Upper lobe of left lung (tissue), 6 donors: ENCODE measurements at regions not wholly inside any gene's neighbourhood (a gene's known extent, or its start where the extent isn't known, plus 50 kb on each side); places are given as distances from the start of the nearest gene placed in this dataset.

Source experiments
- ATAC-seq, 2 donors: fragments of 200-7000 bp; cut with Tn5 transposase; one replicate each; pipeline ENCODE4 v1.9.1; 2022; ENCODE audit warnings: mild to moderate bottlenecking in 2 of 2, moderate library complexity in 2 of 2; ENCODE audit not compliant: low FRiP score in 2 of 2
- DNase-seq, 2 donors: peaks; one replicate each; pipeline ENCODE4 v3.0.0-alpha.2; 2019 to 2020
- H3K27ac ChIP-seq, 4 donors: fragments of 200-600 bp; sonication (generic); one replicate each; pipeline ENCODE4 v1.5.1; 2016 to 2019
- H3K27me3 ChIP-seq, 4 donors: fragments of 200-600 bp; sonication (generic); one replicate each; pipeline ENCODE4 v1.5.1; 2017 to 2019
- H3K36me3 ChIP-seq, 4 donors: fragments of 200-600 bp; sonication (generic); one replicate each; pipeline ENCODE4 v1.5.1; 2016 to 2019
- H3K4me1 ChIP-seq, 4 donors: fragments of 200-600 bp; sonication (generic); one replicate each; pipeline ENCODE4 v1.5.1; 2018 to 2019
- H3K4me3 ChIP-seq, 4 donors: fragments of 200-600 bp; sonication (generic); one replicate each; pipeline ENCODE4 v1.5.1; 2017 to 2019; ENCODE audit warnings: mild to moderate bottlenecking in 2 of 4, moderate library complexity in 1 of 4
- H3K9me3 ChIP-seq, 4 donors: fragments of 200-600 bp; sonication (generic); one replicate each; pipeline ENCODE4 v1.5.1; 2018 to 2019
- EP300 ChIP-seq, 4 donors: sonication (generic); formaldehyde crosslinking; IDR thresholded peaks; one replicate each; pipeline ENCODE4 v1.5.1; 2017; ENCODE audit warnings: antibody characterized with exemption in 4 of 4, control low read depth in 2 of 4
- POLR2A ChIP-seq, 4 donors: fragments of 450-650 bp; IDR thresholded peaks; one replicate each; pipeline ENCODE4 v1.5.1; 2016 to 2017; ENCODE audit warnings: antibody characterized with exemption in 4 of 4, mild to moderate bottlenecking in 2 of 4
- POLR2AphosphoS5 ChIP-seq, 2 donors: sonication (generic); formaldehyde crosslinking; IDR thresholded peaks; one replicate each; pipeline ENCODE4 v1.5.1; 2017; ENCODE audit warnings: antibody characterized with exemption in 2 of 2
- WGBS, 2 donors: methylation state at CpG; one replicate each; pipeline ENCODE4 v1.1.5; 2017 to 2018; 5-methylcytosine and 5-hydroxymethylcytosine counted together
- TF ChIP-seq, protein P1 (sequence below), 6 experiments: fragments of 450-650 bp in 4 of 6; fragments of 200-600 bp in 2 of 6; sonication (generic) in 2 of 6; IDR thresholded peaks; one replicate each; pipeline ENCODE4 v1.5.1; 2016 to 2019; ENCODE audit warnings: antibody characterized with exemption in 6 of 6
- donor health status: DM: no; HTN: no; CAD: no; lungs with moderate emphysema.
- donor health status: DM: no; HTN: yes; CAD: no; lungs with severe emphysema.

DNA sequence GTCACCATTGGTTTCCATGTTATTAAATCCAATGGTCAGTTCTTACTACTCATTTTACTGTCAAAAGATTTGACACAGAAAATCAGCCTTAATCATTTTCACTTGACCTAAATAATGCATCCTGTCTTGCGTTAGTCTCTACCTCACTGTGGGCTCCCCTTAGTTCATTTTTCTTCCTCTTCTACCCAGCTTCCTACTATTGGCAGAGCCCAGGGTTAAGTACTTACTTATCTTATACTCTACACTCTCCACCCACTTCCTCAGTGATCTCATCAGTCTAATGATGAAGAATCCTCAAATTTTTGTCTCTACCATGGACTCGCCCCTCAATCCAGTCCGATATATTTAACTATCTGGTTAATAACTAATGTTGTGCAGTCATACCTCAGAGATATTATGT, 735.9 kb downstream of the KCNT2 start:
- TF ChIP-seq POLR2A (IDR thresholded peaks at IDR 0.05) (no peak), POLR2AphosphoS5 (IDR thresholded peaks at IDR 0.05) (no peak)
- TF ChIP-seq, protein P1, sequence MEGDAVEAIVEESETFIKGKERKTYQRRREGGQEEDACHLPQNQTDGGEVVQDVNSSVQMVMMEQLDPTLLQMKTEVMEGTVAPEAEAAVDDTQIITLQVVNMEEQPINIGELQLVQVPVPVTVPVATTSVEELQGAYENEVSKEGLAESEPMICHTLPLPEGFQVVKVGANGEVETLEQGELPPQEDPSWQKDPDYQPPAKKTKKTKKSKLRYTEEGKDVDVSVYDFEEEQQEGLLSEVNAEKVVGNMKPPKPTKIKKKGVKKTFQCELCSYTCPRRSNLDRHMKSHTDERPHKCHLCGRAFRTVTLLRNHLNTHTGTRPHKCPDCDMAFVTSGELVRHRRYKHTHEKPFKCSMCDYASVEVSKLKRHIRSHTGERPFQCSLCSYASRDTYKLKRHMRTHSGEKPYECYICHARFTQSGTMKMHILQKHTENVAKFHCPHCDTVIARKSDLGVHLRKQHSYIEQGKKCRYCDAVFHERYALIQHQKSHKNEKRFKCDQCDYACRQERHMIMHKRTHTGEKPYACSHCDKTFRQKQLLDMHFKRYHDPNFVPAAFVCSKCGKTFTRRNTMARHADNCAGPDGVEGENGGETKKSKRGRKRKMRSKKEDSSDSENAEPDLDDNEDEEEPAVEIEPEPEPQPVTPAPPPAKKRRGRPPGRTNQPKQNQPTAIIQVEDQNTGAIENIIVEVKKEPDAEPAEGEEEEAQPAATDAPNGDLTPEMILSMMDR (IDR thresholded peaks at IDR 0.05), result no peak
- DNase-seq (no peak), ATAC-seq (no peak)
- 73 to 76% methylated on average over 3 of the region's 3 CpGs for WGBS, 2 donors
- no peaks in the 10 kb centered on the region for H3K9me3 ChIP-seq
- no peak overlapping the region for H3K4me3 ChIP-seq
- no peaks in the 10 kb centered on the region for H3K27me3 ChIP-seq
- no peaks in the 10 kb centered on the region for H3K4me1 ChIP-seq
- no peak overlapping the region for H3K27ac ChIP-seq
- H3K36me3 ChIP-seq, result no peaks in the 10 kb centered on the region

DNA sequence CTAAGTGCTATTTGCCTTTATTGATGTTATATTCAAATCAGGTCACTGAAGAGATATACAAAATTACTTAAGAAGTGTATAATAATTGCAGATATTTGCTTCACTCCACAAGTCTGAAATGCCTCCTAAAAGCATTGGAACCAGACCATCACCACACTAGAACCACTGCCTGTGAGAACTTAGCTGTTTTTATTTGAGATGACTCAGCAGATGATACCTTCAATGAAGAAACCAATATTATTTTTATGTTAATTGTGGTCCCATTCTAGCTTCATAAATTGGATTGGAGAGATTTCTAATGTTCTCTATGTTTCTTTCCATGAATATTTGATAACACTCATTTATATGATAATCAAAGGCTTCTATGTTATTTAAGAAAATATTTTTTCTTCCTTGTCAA, 740.6 kb downstream of the KCNT2 start:
- no peak overlapping the region for H3K4me3 ChIP-seq
- H3K9me3 ChIP-seq, result no peaks in the 10 kb centered on the region
- TF ChIP-seq POLR2A (IDR thresholded peaks at IDR 0.05), result no peak
- TF ChIP-seq, protein P1 (IDR thresholded peaks at IDR 0.05), result no peak
- TF ChIP-seq POLR2AphosphoS5 (IDR thresholded peaks at IDR 0.05), result no peak
- no peak for TF ChIP-seq EP300 (IDR thresholded peaks at IDR 0.05)
- no peaks in the 10 kb centered on the region for H3K4me1 ChIP-seq
- H3K36me3 ChIP-seq, result no peaks in the 10 kb centered on the region
- no peak for ATAC-seq
- H3K27ac ChIP-seq, result no peak overlapping the region
- DNase-seq, result no peak
- H3K27me3 ChIP-seq, result no peaks in the 10 kb centered on the region

DNA sequence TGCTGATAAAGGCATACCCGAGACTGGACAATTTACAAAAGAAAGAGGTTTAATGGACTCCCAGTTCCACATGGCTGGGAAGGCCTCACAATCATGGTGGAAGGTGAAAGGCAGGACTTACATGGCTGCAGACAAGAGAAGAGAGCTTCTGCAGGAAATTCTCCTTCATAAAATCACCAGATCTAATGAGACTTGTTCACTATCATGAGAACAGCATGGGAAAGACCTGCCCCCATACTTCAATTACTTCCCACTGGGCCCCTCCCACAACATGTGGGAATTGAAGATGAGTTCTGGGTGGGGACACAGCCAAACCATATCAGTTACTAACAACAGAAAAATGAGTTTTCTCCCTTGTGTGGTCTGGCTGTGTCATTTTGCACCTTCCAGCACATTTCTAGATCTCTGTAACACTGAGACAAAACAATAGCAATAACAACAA, 741.4 kb downstream of the KCNT2 start:
- no peak for DNase-seq

DNA sequence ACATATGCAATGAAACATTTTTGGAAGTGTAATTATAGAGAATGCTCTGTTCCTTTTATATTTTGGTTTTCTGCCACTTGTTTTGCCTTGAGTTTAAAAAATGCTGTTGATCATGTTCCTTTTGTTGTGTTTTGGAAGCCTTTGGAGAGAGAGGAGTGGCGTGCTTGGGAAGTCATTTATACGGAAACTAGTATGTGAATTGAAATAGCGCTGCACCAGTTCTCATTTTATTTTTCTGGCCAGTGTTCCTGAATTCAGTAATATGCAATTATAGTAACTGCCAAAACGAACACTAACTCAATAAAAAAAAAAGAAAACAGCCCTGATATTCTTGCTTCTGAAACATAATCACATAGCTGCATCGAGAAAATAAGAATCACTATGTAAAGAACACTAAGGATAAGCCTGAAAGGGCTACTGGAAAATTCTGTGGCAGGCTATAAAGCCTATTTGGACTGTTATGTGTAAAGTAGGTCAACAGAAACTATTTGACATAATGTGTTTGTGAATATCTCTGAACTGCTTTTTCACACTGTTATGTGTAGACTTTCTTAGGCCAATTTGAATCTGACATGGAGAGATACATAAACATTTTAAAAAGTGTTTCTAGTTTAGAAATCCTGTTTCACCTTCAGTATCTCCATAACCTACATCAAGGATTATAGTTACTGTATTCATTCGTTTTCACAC, 742.0 kb downstream of the KCNT2 start:
- H3K36me3 ChIP-seq, result no peaks in the 10 kb centered on the region
- H3K27me3 ChIP-seq, result no peaks in the 10 kb centered on the region
- DNase-seq (no peak), ATAC-seq (no peak)
- no peaks in the 10 kb centered on the region for H3K9me3 ChIP-seq
- H3K4me3 ChIP-seq, result no peak overlapping the region
- TF ChIP-seq POLR2AphosphoS5 (IDR thresholded peaks at IDR 0.05) (no peak), EP300 (IDR thresholded peaks at IDR 0.05) (no peak), POLR2A (IDR thresholded peaks at IDR 0.05) (no peak)
- H3K27ac ChIP-seq, result no peak overlapping the region
- 65 to 73% methylated on average over 6 of the region's 6 CpGs for WGBS, 2 donors
- H3K4me1 ChIP-seq, result no peaks in the 10 kb centered on the region

More for the DNA sequence above, 741.4 kb downstream of the KCNT2 start:
- Histone ChIP-seq H3K36me3 (no peaks in the 10 kb centered on the region), H3K4me1 (no peaks in the 10 kb centered on the region), H3K9me3 (no peaks in the 10 kb centered on the region), H3K27me3 (no peaks in the 10 kb centered on the region), H3K4me3 (no peak overlapping the region), H3K27ac (no peak overlapping the region)
- no peak for ATAC-seq
- TF ChIP-seq EP300 (IDR thresholded peaks at IDR 0.05) (no peak), POLR2AphosphoS5 (IDR thresholded peaks at IDR 0.05) (no peak), POLR2A (IDR thresholded peaks at IDR 0.05) (no peak)
- TF ChIP-seq, protein P1 (IDR thresholded peaks at IDR 0.05), result no peak
- WGBS, 2 donors, result 82 to 86% methylated on average over 1 of the region's 1 CpG

DNA sequence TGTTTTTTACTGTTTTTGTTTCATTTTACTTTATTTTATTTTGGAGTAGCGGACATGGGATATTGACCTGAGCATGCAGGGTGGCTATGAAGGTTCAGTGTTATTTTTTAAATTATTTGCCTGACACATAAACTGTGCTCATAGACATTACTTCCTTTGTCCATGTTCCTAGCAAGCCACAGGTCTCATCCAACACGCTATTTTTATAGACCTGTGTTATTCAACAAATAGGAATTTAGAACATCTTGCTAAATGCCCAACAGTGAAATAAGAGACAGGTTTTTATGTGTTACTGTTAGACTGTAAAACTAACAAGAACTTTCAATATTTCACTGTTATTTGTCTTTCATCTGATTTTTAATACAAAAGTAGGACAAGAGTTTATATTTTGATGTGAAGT, 756.4 kb downstream of the KCNT2 start:
- WGBS, 2 donors, result 85 to 88% methylated on average over 2 of the region's 2 CpGs

More for the DNA sequence above, 756.4 kb downstream of the KCNT2 start:
- ATAC-seq (no peak), DNase-seq (no peak)
- H3K4me3 ChIP-seq, result no peak overlapping the region
- no peaks in the 10 kb centered on the region for H3K9me3 ChIP-seq
- H3K27me3 ChIP-seq, result no peaks in the 10 kb centered on the region
- no peaks in the 10 kb centered on the region for H3K36me3 ChIP-seq
- no peak for TF ChIP-seq POLR2AphosphoS5 (IDR thresholded peaks at IDR 0.05)
- TF ChIP-seq, protein P1 (IDR thresholded peaks at IDR 0.05), result no peak
- TF ChIP-seq EP300 (IDR thresholded peaks at IDR 0.05), result no peak
- no peaks in the 10 kb centered on the region for H3K4me1 ChIP-seq
- no peak overlapping the region for H3K27ac ChIP-seq
